Neural cell (in vitro differentiated cells): ENCODE measurements at regions not wholly inside any gene's neighbourhood (a gene's known extent, or its start where the extent isn't known, plus 50 kb on each side); places are given as distances from the start of the nearest gene placed in this dataset.

ENCODE experiments used
- H2AFZ ChIP-seq: fragments of 200-600, 300-800 bp; sonication (generic), shearing (Covaris generic); 2 replicates; pipeline ENCODE4 v1.6.0; 2014; ENCODE audit warnings: low read depth, mild to moderate bottlenecking, antibody characterized with exemption, low read length, moderate library complexity
- H3F3A ChIP-seq: fragments of 200-600 bp; shearing (Covaris generic); 2 replicates; pipeline ENCODE4 v1.6.1; 2016; ENCODE audit warnings: mild to moderate bottlenecking, moderate library complexity, mixed read lengths, antibody characterized with exemption, low read length; ENCODE audit not compliant: insufficient read depth, poor library complexity, severe bottlenecking
- H3K27ac ChIP-seq: fragments of 200-600, 300-800 bp; sonication (generic), shearing (Covaris generic); 2 replicates; pipeline ENCODE4 v1.5.1; 2014; ENCODE audit warnings: mild to moderate bottlenecking, low read length, moderate library complexity
- H3K27me3 ChIP-seq: fragments of 300-800, 200-600 bp; sonication (generic), shearing (Covaris generic); 2 replicates; pipeline ENCODE4 v1.6.0; 2014; ENCODE audit warnings: mild to moderate bottlenecking, low read depth, low read length, moderate library complexity; ENCODE audit not compliant: insufficient read depth
- H3K36me3 ChIP-seq: fragments of 300-800, 200-600 bp; sonication (generic), shearing (Covaris generic); 2 replicates; pipeline ENCODE4 v1.5.1; 2014; ENCODE audit warnings: mild to moderate bottlenecking, antibody characterized with exemption, low read length, moderate library complexity; ENCODE audit not compliant: insufficient read depth
- H3K4me2 ChIP-seq: fragments of 300-800, 200-600 bp; sonication (generic), shearing (Covaris generic); 2 replicates; pipeline ENCODE4 v1.6.0; 2014; ENCODE audit warnings: mild to moderate bottlenecking, low read length
- H3K4me3 ChIP-seq: fragments of 300-800, 200-600 bp; sonication (generic), shearing (Covaris generic); 2 replicates; pipeline ENCODE4 v1.5.1; 2014; ENCODE audit warnings: mild to moderate bottlenecking, low read length, moderate library complexity
- H3K79me2 ChIP-seq: fragments of 200-600 bp; shearing (Covaris generic); replicated peaks from 2 replicates; pipeline ENCODE4 v1.6.0; 2014; ENCODE audit warnings: mild to moderate bottlenecking, low read length, moderate library complexity; ENCODE audit not compliant: insufficient read depth
- H3K9ac ChIP-seq: fragments of 300-800, 200-600 bp; sonication (generic), shearing (Covaris generic); 2 replicates; pipeline ENCODE4 v1.6.1; 2016; ENCODE audit warnings: mild to moderate bottlenecking, low read length, mixed read lengths
- H3K9me2 ChIP-seq: fragments of 200-600 bp; shearing (Covaris generic); 2 replicates; pipeline ENCODE4 v1.6.1; 2016; ENCODE audit warnings: mild to moderate bottlenecking, low read length, mixed read lengths; ENCODE audit not compliant: insufficient read depth
- H3K9me3 ChIP-seq: fragments of 200-600, 300-800 bp; sonication (generic), shearing (Covaris generic); 2 replicates; pipeline ENCODE4 v1.6.1; 2016; ENCODE audit warnings: mild to moderate bottlenecking, mixed run types, low read length, moderate library complexity, mixed read lengths
- H4K20me1 ChIP-seq: fragments of 200-600 bp; shearing (Covaris generic); 2 replicates; pipeline ENCODE4 v1.6.1; 2016; ENCODE audit warnings: mild to moderate bottlenecking, mixed run types; ENCODE audit not compliant: insufficient read depth
- EP300 ChIP-seq: fragments of 450-650 bp; conservative IDR thresholded peaks from 2 replicates; pipeline ENCODE4 v1.6.1; 2014; ENCODE audit warnings: antibody characterized with exemption, mild to moderate bottlenecking, moderate library complexity; ENCODE audit not compliant: poor library complexity, severe bottlenecking
- EZH2 ChIP-seq: fragments of 200-600, 300-800 bp; shearing (Covaris generic), sonication (generic); IDR thresholded peaks from 2 replicates; pipeline ENCODE4 v1.6.1; 2014; ENCODE audit warnings: antibody characterized with exemption, low read length, borderline replicate concordance, mild to moderate bottlenecking; ENCODE audit not compliant: insufficient read depth, poor library complexity, severe bottlenecking
- MXI1 ChIP-seq: fragments of 450-650 bp; conservative IDR thresholded peaks from 2 replicates; pipeline ENCODE4 v1.6.1; 2014; ENCODE audit warnings: antibody characterized with exemption, mild to moderate bottlenecking; ENCODE audit not compliant: poor library complexity, severe bottlenecking
- POLR2AphosphoS5 ChIP-seq: IDR thresholded peaks from 2 replicates; pipeline ENCODE4 v1.6.1; 2012
- RAD21 ChIP-seq: fragments of 450-650 bp; conservative IDR thresholded peaks from 2 replicates; pipeline ENCODE4 v1.6.1; 2014; ENCODE audit warnings: antibody characterized with exemption, mild to moderate bottlenecking, moderate library complexity
- REST ChIP-seq: IDR thresholded peaks from 2 replicates; pipeline ENCODE4 v1.6.1; 2012; ENCODE audit warnings: borderline replicate concordance
- SMC3 ChIP-seq: fragments of 450-650 bp; conservative IDR thresholded peaks from 2 replicates; pipeline ENCODE4 v1.6.1; 2014; ENCODE audit warnings: antibody characterized with exemption, mild to moderate bottlenecking, moderate library complexity; ENCODE audit not compliant: poor library complexity
- TAF1 ChIP-seq: IDR thresholded peaks from 2 replicates; pipeline ENCODE4 v1.6.1; 2012; ENCODE audit warnings: low read depth
- TF ChIP-seq, protein P1 (sequence below): fragments of 450-650 bp; IDR thresholded peaks from 2 replicates; pipeline ENCODE4 v1.5.1; 2014; ENCODE audit warnings: antibody characterized with exemption, mild to moderate bottlenecking, moderate library complexity; ENCODE audit not compliant: poor library complexity, severe bottlenecking

DNA sequence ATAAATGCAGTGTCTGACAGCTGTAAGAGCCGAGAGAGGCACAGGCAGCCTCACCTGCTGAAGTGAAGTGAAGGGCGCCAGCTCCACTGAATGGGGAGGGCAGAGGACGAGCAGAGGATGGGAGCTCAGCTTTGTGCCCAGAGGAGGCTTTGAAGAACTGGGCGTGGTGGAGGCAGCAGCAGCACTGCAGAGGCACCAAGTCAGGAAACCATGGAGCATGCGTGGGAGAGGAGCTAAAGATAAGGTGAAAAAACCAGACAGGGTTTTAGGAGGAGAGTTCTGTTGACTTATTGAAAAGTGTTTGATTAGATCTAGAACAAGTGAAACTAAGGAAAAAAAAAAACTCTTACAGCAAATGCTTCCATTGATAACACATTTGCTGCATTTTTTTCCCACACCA is 216.4 kb downstream of the CXCL12 start:
- Histone ChIP-seq H3K4me3 (no peak overlapping the region), H3K27me3 (no peaks in the 10 kb centered on the region), H2AFZ (no peak overlapping the region), H3K27ac (no peak overlapping the region), H3K9me2 (no peaks in the 10 kb centered on the region), H3K9ac (no peak overlapping the region), H3K9me3 (no peaks in the 10 kb centered on the region), H3K4me2 (no peak overlapping the region), H3F3A (no peaks in the 10 kb centered on the region), H4K20me1 (no peaks in the 10 kb centered on the region), H3K79me2 (no peaks in the 10 kb centered on the region), H3K36me3 (no peaks in the 10 kb centered on the region)
- no peak for TF ChIP-seq EP300
- TF ChIP-seq, protein P1, sequence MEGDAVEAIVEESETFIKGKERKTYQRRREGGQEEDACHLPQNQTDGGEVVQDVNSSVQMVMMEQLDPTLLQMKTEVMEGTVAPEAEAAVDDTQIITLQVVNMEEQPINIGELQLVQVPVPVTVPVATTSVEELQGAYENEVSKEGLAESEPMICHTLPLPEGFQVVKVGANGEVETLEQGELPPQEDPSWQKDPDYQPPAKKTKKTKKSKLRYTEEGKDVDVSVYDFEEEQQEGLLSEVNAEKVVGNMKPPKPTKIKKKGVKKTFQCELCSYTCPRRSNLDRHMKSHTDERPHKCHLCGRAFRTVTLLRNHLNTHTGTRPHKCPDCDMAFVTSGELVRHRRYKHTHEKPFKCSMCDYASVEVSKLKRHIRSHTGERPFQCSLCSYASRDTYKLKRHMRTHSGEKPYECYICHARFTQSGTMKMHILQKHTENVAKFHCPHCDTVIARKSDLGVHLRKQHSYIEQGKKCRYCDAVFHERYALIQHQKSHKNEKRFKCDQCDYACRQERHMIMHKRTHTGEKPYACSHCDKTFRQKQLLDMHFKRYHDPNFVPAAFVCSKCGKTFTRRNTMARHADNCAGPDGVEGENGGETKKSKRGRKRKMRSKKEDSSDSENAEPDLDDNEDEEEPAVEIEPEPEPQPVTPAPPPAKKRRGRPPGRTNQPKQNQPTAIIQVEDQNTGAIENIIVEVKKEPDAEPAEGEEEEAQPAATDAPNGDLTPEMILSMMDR, result no peak
- TF ChIP-seq EZH2, result no peak
- TF ChIP-seq RAD21, result no peak
- no peak for TF ChIP-seq SMC3
- no peak for TF ChIP-seq MXI1
- no peak for TF ChIP-seq REST
- no peak for TF ChIP-seq TAF1
- no peak for TF ChIP-seq POLR2AphosphoS5

DNA sequence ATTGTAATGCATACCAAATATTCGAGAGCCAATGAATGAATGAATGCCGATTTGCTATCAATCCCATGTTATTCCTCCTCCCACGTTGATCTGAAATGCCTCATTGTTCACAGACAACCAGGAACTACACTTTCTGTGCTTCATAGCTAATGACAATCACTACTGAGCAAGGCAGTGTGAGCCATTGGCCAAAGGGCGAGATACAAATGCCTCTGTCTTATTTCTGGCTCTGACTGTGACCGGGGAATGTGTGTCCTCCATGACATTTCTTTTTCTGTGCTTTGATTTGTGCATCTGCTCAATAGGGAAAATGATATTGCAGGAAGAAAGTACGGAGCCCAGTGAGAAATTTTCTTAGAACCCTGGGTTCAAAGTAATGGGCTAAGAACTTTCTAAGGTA is 217.1 kb downstream of the CXCL12 start:
- H3K9me3 ChIP-seq, result no peaks in the 10 kb centered on the region
- H3K4me2 ChIP-seq, result no peak overlapping the region
- no peak overlapping the region for H3K9ac ChIP-seq
- H3K36me3 ChIP-seq, result no peaks in the 10 kb centered on the region
- no peak overlapping the region for H3K27ac ChIP-seq
- no peaks in the 10 kb centered on the region for H4K20me1 ChIP-seq
- no peak overlapping the region for H3K4me3 ChIP-seq
- TF ChIP-seq, protein P1, result no peak
- no peak for TF ChIP-seq SMC3
- no peak for TF ChIP-seq MXI1
- TF ChIP-seq TAF1, result no peak
- no peak for TF ChIP-seq POLR2AphosphoS5
- H3K79me2 ChIP-seq, result no peaks in the 10 kb centered on the region
- no peaks in the 10 kb centered on the region for H3K27me3 ChIP-seq
- H2AFZ ChIP-seq, result no peak overlapping the region
- no peaks in the 10 kb centered on the region for H3F3A ChIP-seq
- H3K9me2 ChIP-seq, result no peaks in the 10 kb centered on the region
